GM12878 (cell line): ENCODE measurements at regions not wholly inside any gene's neighbourhood (a gene's known extent, or its start where the extent isn't known, plus 50 kb on each side); places are given as distances from the start of the nearest gene placed in this dataset.

ENCODE experiments used
- ATAC-seq: fragments of 200-7000 bp; cut with Tn5 transposase; 3 replicates; pipeline ENCODE4 v1.9.1; 2020; ENCODE audit warnings: mild to moderate bottlenecking, moderate library complexity
- BruUV-seq: library from RNA; stranded (reverse); fragments of 400-500 nt; replicated peaks from 2 replicates; lab custom pipeline; 2021; lab: Mats Ljungman, UMichigan
- CTCF ChIA-PET: fragments of 300-600 bp; sonication (Branson Sonifier 250); formaldehyde crosslinking; extraction: SDS; loops from one replicate; lab custom pipeline; 2021; ENCODE audit warnings: inconsistent platforms; lab: Yijun Ruan, JAX
- POLR2A ChIA-PET: fragments of 350-600 bp; formaldehyde crosslinking; extraction: SDS; loops from one replicate; lab custom pipeline; 2021; ENCODE audit warnings: inconsistent platforms; lab: Charles Lee
- RAD21 ChIA-PET: fragments of 300-600 bp; sonication (Branson Sonifier 250); formaldehyde crosslinking; loops from one replicate; lab custom pipeline; 2023; ENCODE audit warnings: antibody characterized with exemption; ENCODE audit not compliant: unreplicated experiment; lab: Charles Lee
- SMC1A ChIA-PET: fragments of 300-600 bp; sonication (Branson Sonifier 250); formaldehyde crosslinking; loops from one replicate; lab custom pipeline; 2023; ENCODE audit not compliant: unreplicated experiment, uncharacterized antibody; lab: Charles Lee
- DNase-seq: peaks from one replicate; pipeline ENCODE4 v3.0.0-alpha.2; 2011; ENCODE audit warnings: low read depth, low spot score
- FAIRE-seq: peaks from 3 replicates; lab custom pipeline; 2011; peaks lifted over from hg19 to GRCh38; lab: Jason Lieb, UNC
- H2AFZ ChIP-seq: 2 replicates; pipeline ENCODE4 v1.6.0; 2011; ENCODE audit warnings: low read depth, low read length, control low read depth; ENCODE audit not compliant: control insufficient read depth
- H3K27ac ChIP-seq: 2 replicates; pipeline ENCODE4 v1.5.1; 2011; ENCODE audit warnings: control low read depth; ENCODE audit not compliant: control insufficient read depth, insufficient read depth
- H3K27me3 ChIP-seq, 2 experiments: replicated peaks in 1 of 2; 2 replicates each; pipeline versions ENCODE4 v1.6.0 to v1.6.1; 2011; ENCODE audit warnings: low read length in 1 of 2; ENCODE audit not compliant: control insufficient read depth in 2 of 2, insufficient read depth in 2 of 2
- H3K36me3 ChIP-seq, 2 experiments: 2 replicates each; pipeline ENCODE4 v1.5.1; 2011; ENCODE audit warnings: low read length in 1 of 2; ENCODE audit not compliant: control insufficient read depth in 2 of 2, insufficient read depth in 2 of 2
- H3K4me1 ChIP-seq: 2 replicates; pipeline ENCODE4 v1.6.1; 2011; ENCODE audit warnings: mild to moderate bottlenecking, low read length, moderate library complexity, mixed read lengths; ENCODE audit not compliant: control insufficient read depth, insufficient read depth
- H3K4me2 ChIP-seq: 2 replicates; pipeline ENCODE4 v1.6.0; 2011; ENCODE audit warnings: control low read depth; ENCODE audit not compliant: control insufficient read depth, insufficient read depth
- H3K4me3 ChIP-seq: fragments of 200-600 bp; sonication (generic); 2 replicates; pipeline ENCODE4 v1.5.1; 2016
- H3K79me2 ChIP-seq: 2 replicates; pipeline ENCODE4 v1.6.0; 2011; ENCODE audit warnings: low read length; ENCODE audit not compliant: control insufficient read depth, insufficient read depth
- H3K9ac ChIP-seq: 2 replicates; pipeline ENCODE4 v1.8.0; 2011; ENCODE audit warnings: low read length, control low read depth, mixed read lengths; ENCODE audit not compliant: control insufficient read depth, insufficient read depth
- H3K9me3 ChIP-seq: replicated peaks from 3 replicates; pipeline ENCODE4 v1.5.1; 2011; ENCODE audit warnings: mild to moderate bottlenecking, low read length; ENCODE audit not compliant: control insufficient read depth, insufficient read depth
- H4K20me1 ChIP-seq: 2 replicates; pipeline ENCODE4 v1.6.0; 2011; ENCODE audit not compliant: control insufficient read depth, insufficient read depth
- CHD4 ChIP-seq: fragments of 200-600 bp; sonication (generic); IDR thresholded peaks from 2 replicates; pipeline ENCODE4 v1.6.1; 2016; ENCODE audit warnings: mild to moderate bottlenecking
- CTCF ChIP-seq, 3 experiments: IDR thresholded peaks in 2 of 3; conservative IDR thresholded peaks in 1 of 3; 2 replicates each; pipeline ENCODE4 v1.5.1; 2011; ENCODE audit warnings: low read depth in 3 of 3, low read length in 3 of 3, mild to moderate bottlenecking in 3 of 3, control low read depth in 2 of 3, moderate library complexity in 2 of 3, inconsistent platforms in 1 of 3, mixed read lengths in 1 of 3; ENCODE audit not compliant: control insufficient read depth in 2 of 3, insufficient read depth in 1 of 3; ENCODE audit errors: extremely low read depth in 1 of 3
- FOXM1 ChIP-seq: IDR thresholded peaks from 2 replicates; pipeline ENCODE4 v1.6.1; 2012; ENCODE audit warnings: low read depth, mild to moderate bottlenecking, inconsistent platforms, low read length, moderate library complexity
- JUNB ChIP-seq: IDR thresholded peaks from 2 replicates; pipeline ENCODE4 v1.6.1; 2016; ENCODE audit warnings: antibody characterized with exemption, mild to moderate bottlenecking
- MTA2 ChIP-seq: fragments of 450-650 bp; IDR thresholded peaks from 2 replicates; pipeline ENCODE4 v1.6.1; 2016; ENCODE audit warnings: low read depth, mild to moderate bottlenecking, moderate library complexity
- POLR2AphosphoS2 ChIP-seq: IDR thresholded peaks from 2 replicates; pipeline ENCODE4 v1.6.1; 2011; ENCODE audit warnings: low read depth, mild to moderate bottlenecking, low read length, improper control_type of control experiment, moderate library complexity
- ZNF217 ChIP-seq: fragments of 450-650 bp; IDR thresholded peaks from 2 replicates; pipeline ENCODE4 v1.6.1; 2017; ENCODE audit warnings: antibody characterized with exemption, mild to moderate bottlenecking
- WGBS: methylation state at CpG from one replicate; pipeline ENCODE4 v1.1.6; 2016; ENCODE audit warnings: low lambda C conversion rate; ENCODE audit not compliant: insufficient replicate concordance, insufficient coverage; ENCODE audit errors: missing lambda C conversion rate; 5-methylcytosine and 5-hydroxymethylcytosine counted together
- in situ Hi-C: fragments of 300-500 bp; cut with MboI; formaldehyde crosslinking; loops from 9 replicates; pipeline ENCODE4 v1.14.3; 2018; ENCODE audit warnings: mixed read lengths
- intact Hi-C: fragments of 100-400 bp; cut with micrococcal nuclease; formaldehyde crosslinking; loops from one replicate; pipeline ENCODE4 v1.14.2; 2022; ENCODE audit not compliant: unreplicated experiment
- TF ChIP-seq, protein P1 (sequence below): fragments of 450-650 bp; IDR thresholded peaks from 2 replicates; pipeline ENCODE4 v1.6.1; 2016; ENCODE audit warnings: mild to moderate bottlenecking
- TF ChIP-seq, protein P2 (sequence below): fragments of 450-650 bp; IDR thresholded peaks from 2 replicates; pipeline ENCODE4 v1.6.1; 2017; ENCODE audit warnings: antibody characterized with exemption, mild to moderate bottlenecking, moderate library complexity

DNA sequence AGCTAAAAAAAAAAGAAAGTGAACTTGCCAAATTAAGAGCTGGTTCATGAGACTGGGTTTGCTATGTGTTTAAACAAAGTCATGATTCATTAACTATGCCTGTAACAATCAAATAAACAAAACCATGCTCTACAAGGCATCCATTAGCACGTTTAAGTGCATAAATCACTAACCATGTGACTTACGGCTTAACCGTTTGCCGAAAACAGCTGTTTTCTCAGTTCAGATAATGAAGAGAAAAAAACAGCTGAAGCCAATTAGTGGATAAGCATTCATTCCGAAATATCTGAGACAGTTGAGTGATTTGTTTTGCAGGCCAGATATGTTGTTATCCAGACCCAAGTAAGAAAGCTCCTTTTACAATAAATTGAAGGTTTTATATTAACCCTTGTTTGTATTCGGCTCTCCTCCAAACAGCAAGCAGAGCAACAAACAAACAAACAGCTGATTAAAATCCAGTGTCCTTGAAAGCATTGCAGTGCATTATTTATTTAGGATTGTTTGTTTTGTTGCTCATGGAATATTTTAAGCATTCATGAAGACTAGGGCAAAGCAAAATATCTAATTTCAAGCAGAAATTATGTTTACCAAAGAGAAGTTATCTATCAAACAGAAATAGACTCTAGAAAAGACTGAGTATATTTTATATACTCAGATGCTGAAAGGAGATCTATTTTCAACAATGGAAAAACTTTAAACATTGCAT lies 343.5 kb downstream of the RFPL4B start:
- no peak overlapping the region for H3K27ac ChIP-seq
- no peak for ATAC-seq
- SMC1A ChIA-PET, result no interaction called here
- no peak for DNase-seq
- no peaks in the 10 kb centered on the region for H3K9me3 ChIP-seq
- RAD21 ChIA-PET, result no interaction called here
- no peak for FAIRE-seq
- no peaks in the 10 kb centered on the region for H3K36me3 ChIP-seq
- no peak overlapping the region for H3K4me2 ChIP-seq
- in situ Hi-C loops (no loop called here), intact Hi-C loops (no loop called here)
- no peak overlapping the region for H2AFZ ChIP-seq
- no peaks in the 10 kb centered on the region for H4K20me1 ChIP-seq
- CTCF ChIA-PET, result no interaction called here
- no peaks in the 10 kb centered on the region for H3K79me2 ChIP-seq
- H3K9ac ChIP-seq, result no peak overlapping the region
- no peak overlapping the region for H3K4me3 ChIP-seq
- 56% methylated on average over 6 of the region's 6 CpGs for WGBS
- H3K4me1 ChIP-seq, result no peaks in the 10 kb centered on the region
- BruUV-seq, result no TSS peak
- no peak for TF ChIP-seq MTA2
- TF ChIP-seq CHD4, result no peak
- TF ChIP-seq ZNF217, result no peak
- no peak for TF ChIP-seq POLR2AphosphoS2
- no peak for TF ChIP-seq JUNB
- TF ChIP-seq CTCF (IDR thresholded peaks at IDR 0.05 in 2 of 3, conservative IDR thresholded peaks at IDR 0.05 in 1 of 3; ENCODE audit: control insufficient read depth in 2 of 3, extremely low read depth in 1 of 3, insufficient read depth in 1 of 3, low read depth in 3 of 3, low read length in 3 of 3), result no peak
- TF ChIP-seq, protein P1, sequence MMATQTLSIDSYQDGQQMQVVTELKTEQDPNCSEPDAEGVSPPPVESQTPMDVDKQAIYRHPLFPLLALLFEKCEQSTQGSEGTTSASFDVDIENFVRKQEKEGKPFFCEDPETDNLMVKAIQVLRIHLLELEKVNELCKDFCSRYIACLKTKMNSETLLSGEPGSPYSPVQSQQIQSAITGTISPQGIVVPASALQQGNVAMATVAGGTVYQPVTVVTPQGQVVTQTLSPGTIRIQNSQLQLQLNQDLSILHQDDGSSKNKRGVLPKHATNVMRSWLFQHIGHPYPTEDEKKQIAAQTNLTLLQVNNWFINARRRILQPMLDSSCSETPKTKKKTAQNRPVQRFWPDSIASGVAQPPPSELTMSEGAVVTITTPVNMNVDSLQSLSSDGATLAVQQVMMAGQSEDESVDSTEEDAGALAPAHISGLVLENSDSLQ, result no peak
- TF ChIP-seq, protein P2, sequence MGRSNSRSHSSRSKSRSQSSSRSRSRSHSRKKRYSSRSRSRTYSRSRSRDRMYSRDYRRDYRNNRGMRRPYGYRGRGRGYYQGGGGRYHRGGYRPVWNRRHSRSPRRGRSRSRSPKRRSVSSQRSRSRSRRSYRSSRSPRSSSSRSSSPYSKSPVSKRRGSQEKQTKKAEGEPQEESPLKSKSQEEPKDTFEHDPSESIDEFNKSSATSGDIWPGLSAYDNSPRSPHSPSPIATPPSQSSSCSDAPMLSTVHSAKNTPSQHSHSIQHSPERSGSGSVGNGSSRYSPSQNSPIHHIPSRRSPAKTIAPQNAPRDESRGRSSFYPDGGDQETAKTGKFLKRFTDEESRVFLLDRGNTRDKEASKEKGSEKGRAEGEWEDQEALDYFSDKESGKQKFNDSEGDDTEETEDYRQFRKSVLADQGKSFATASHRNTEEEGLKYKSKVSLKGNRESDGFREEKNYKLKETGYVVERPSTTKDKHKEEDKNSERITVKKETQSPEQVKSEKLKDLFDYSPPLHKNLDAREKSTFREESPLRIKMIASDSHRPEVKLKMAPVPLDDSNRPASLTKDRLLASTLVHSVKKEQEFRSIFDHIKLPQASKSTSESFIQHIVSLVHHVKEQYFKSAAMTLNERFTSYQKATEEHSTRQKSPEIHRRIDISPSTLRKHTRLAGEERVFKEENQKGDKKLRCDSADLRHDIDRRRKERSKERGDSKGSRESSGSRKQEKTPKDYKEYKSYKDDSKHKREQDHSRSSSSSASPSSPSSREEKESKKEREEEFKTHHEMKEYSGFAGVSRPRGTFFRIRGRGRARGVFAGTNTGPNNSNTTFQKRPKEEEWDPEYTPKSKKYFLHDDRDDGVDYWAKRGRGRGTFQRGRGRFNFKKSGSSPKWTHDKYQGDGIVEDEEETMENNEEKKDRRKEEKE, result no peak
- no peak for TF ChIP-seq FOXM1
- no peaks in the 10 kb centered on the region for H3K27me3 ChIP-seq
- POLR2A ChIA-PET, result no interaction called here
